GM12872 (cell line): ENCODE measurements at regions not wholly inside any gene's neighbourhood (a gene's known extent, or its start where the extent isn't known, plus 50 kb on each side); places are given as distances from the start of the nearest gene placed in this dataset.
A peak's percentile ranks its signal among the peaks of the same experiment; 100 is the strongest.

Experiments used
- CTCF ChIP-seq: IDR thresholded peaks from 3 replicates; pipeline ENCODE4 v1.5.1; 2011; ENCODE audit warnings: low read depth, mild to moderate bottlenecking, low read length, moderate library complexity; ENCODE audit not compliant: insufficient read depth

GRCh38 chr2:58341047-58341446 lies 99.9 kb upstream of the FANCL start:
- peak; percentile 27; the same call in 2 of the 3 replicates for TF ChIP-seq CTCF

GRCh38 chr2:58339548-58340243 lies 98.6 kb upstream of the FANCL start:
- no peak for TF ChIP-seq CTCF

- no peak for TF ChIP-seq CTCF
These were observed 95.3 kb upstream of the FANCL start for GRCh38 chr2:58336416-58336815.

GRCh38 chr2:58334414-58334813 lies 93.3 kb upstream of the FANCL start:
- TF ChIP-seq CTCF, result no peak

GRCh38 chr2:58319481-58319880 lies 78.4 kb upstream of the FANCL start:
- TF ChIP-seq CTCF, result no peak

- no peak for TF ChIP-seq CTCF
These were observed 72.8 kb upstream of the FANCL start for GRCh38 chr2:58313926-58314325.

GRCh38 chr2:58308435-58308834 lies 67.3 kb upstream of the FANCL start:
- TF ChIP-seq CTCF, result no peak
